ENCODE measurements at regions not wholly inside any gene's neighbourhood (a gene's known extent, or its start where the extent isn't known, plus 50 kb on each side); places are given as distances from the start of the nearest gene placed in this dataset.

GRCh38 chr6:105900125-105900937 lies 185.8 kb upstream of the PRDM1 start:
- no peak for TF ChIP-seq CTCF (IDR thresholded peaks at IDR 0.05; ENCODE audit: low read depth, low read length, missing control alignments)
- no peak overlapping the region for H3K4me3 ChIP-seq (ENCODE audit: low read depth, low read length)
- no peak for DNase-seq (ENCODE audit: low read depth)

- DNase-seq (ENCODE audit: low read depth) = no peak
- no peak overlapping the region for H3K4me3 ChIP-seq (ENCODE audit: low read depth, low read length)
- TF ChIP-seq CTCF (IDR thresholded peaks at IDR 0.05; ENCODE audit: low read depth, low read length, missing control alignments) = no peak
Measured at GRCh38 chr6:105898286-105898685, 187.8 kb upstream of the PRDM1 start.

- H3K4me3 ChIP-seq (ENCODE audit: low read depth, low read length) = no peak overlapping the region
- no peak for DNase-seq (ENCODE audit: low read depth)
- no peak for TF ChIP-seq CTCF (IDR thresholded peaks at IDR 0.05; ENCODE audit: low read depth, low read length, missing control alignments)
Measured at GRCh38 chr6:105897131-105897530, 189.0 kb upstream of the PRDM1 start.

- TF ChIP-seq CTCF (IDR thresholded peaks at IDR 0.05; ENCODE audit: low read depth, low read length, missing control alignments) = no peak
- DNase-seq (ENCODE audit: low read depth) = no peak
Measured at GRCh38 chr6:105896821-105897095, 189.4 kb upstream of the PRDM1 start.

GRCh38 chr6:105896052-105896820 lies 189.9 kb upstream of the PRDM1 start:
- H3K4me3 ChIP-seq (ENCODE audit: low read depth, low read length) = no peak overlapping the region
- TF ChIP-seq CTCF (IDR thresholded peaks at IDR 0.05; ENCODE audit: low read depth, low read length, missing control alignments) = no peak
- no peak for DNase-seq (ENCODE audit: low read depth)

More at GRCh38 chr6:105896821-105897095, 189.4 kb upstream of the PRDM1 start:
- no peak overlapping the region for H3K4me3 ChIP-seq (ENCODE audit: low read depth, low read length)

DNA sequence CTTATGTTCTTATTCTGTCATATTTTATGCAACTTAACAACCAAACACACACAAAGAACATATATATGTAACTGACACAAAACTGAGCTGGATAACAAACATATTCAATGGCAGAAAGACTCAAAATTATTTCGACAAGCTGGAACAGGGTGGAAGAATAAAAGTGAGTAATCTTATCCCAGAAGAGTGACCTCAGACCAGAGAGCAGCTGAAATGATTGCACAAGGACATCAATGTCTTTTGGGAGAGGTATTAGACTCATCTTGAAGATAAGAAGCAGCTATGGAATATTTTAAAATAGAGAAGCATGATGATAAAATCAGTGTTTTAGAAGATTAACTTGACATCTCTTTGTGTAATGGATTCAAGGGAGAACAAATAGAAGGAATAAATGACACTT lies 191.6 kb upstream of the PRDM1 start:
- no peak for TF ChIP-seq CTCF (IDR thresholded peaks at IDR 0.05; ENCODE audit: low read depth, low read length, missing control alignments)
- no peak overlapping the region for H3K4me3 ChIP-seq (ENCODE audit: low read depth, low read length)
- no peak for DNase-seq (ENCODE audit: low read depth)

Data from GM12864 (cell line).